ENCODE measurements at regions not wholly inside any gene's neighbourhood (a gene's known extent, or its start where the extent isn't known, plus 50 kb on each side); places are given as distances from the start of the nearest gene placed in this dataset.
"Not testable (repeated sequence)": the region's sequence is repeated elsewhere in the genome, so short reads cannot be mapped to it uniquely, and the experiment has no call there.

GRCh38 chr2:35545301-35545700 lies 810.3 kb upstream of the CRIM1 start:
- no peak for DNase-seq (ENCODE audit: low read depth)

GRCh38 chr2:35538796-35539195 lies 816.8 kb upstream of the CRIM1 start:
- no peak for DNase-seq (ENCODE audit: low read depth)

DNA sequence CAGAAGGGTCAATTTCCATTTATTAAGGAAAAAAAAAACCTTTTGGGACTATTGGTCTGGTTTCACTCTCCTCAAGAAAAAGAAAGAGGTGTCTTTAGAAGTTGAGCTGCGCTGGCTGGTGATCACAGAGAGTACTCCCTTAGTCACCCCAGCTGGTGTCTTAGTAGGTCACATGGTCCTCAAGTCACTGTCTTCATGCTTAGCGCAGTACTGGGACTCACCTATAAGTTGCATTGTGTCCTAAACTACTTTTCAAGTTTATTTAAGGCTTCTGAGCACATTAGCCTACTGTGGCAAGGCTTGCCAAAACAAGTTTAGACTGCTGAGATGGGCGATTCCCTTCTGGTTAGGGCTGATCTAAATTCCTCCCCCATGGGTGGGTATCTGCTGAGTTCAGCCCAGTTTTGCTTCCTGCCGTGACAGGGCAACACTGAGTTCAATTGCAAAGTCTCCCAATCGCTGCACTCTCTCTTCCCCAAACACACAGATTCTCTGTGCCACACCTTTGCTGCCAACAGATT lies 824.9 kb upstream of the CRIM1 start:
- DNase-seq (ENCODE audit: low read depth), result no peak

GRCh38 chr2:35526741-35527140 lies 828.8 kb upstream of the CRIM1 start:
- no peak for DNase-seq (ENCODE audit: low read depth)

DNA sequence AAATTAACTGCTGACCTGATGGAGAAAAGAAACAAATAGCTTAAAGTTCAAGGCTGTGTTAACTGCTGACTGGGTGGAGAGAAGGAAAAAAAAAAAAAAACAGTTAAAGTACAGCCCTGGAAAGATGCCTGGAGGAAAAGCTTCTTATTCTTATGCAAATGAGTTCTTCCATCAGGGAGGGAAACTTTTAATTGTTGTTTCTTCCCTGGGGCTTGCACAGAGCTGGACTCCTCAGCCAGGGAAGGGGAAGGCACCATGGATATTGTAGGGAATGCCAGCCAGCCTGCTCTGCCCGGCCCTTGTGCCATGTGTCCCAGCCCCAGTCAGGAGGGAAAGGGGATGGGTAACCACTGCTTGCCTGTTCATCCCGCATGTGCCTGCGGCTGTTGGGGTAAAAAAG lies 833.1 kb upstream of the CRIM1 start:
- no peak for DNase-seq (ENCODE audit: low read depth)

GRCh38 chr2:35510636-35511035 lies 844.9 kb upstream of the CRIM1 start:
- no peak for DNase-seq (ENCODE audit: low read depth)

- no peak for DNase-seq (ENCODE audit: low read depth)
These were observed 847.0 kb upstream of the CRIM1 start for GRCh38 chr2:35508601-35509000.

GRCh38 chr2:35504419-35504818 lies 851.2 kb upstream of the CRIM1 start:
- DNase-seq (ENCODE audit: low read depth), result no peak

DNA sequence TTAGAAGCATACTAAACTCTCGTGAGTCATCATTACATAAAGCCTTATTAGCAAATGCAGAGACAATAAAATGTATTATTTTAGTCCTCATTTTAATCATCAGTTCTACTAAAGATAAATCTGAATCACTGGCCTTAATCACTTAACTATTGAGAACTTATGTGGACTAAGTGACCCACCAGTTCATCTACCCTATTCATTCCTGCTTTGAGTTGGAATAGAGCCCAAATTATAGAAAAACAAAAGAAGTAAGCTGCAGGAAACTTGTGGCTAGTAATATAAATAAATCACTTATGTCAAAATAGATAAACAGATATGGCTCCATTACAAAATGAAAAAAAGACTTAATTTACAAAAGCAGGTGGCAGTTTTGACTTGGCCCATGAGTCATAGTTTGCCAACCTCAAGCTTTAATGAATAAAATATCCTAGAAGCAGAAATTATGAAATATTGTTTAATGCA lies 851.8 kb upstream of the CRIM1 start:
- DNase-seq (ENCODE audit: low read depth), result no peak

- DNase-seq (ENCODE audit: low read depth), result no peak
These were observed 852.3 kb upstream of the CRIM1 start for GRCh38 chr2:35503311-35503710.

- no peak for DNase-seq (ENCODE audit: low read depth)
These were observed 854.5 kb upstream of the CRIM1 start for GRCh38 chr2:35501076-35501475.

DNA sequence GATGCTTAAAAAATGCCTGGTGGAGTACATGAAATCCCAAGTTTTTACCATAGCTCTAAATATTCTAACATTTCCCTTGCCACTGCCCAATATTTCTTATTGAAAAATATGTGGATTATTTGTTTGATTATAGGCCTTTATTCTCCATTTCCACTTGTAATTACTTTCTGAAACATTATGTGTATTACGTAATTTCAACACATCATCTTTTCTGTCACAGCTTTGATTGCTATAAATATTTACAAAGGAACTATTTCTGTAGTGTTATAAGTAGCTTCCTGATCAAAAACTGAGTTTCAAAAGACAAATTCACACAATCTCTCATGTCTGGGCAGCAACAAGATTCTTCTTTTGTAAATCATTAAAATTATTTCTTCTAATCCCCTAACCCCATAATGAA lies 859.6 kb upstream of the CRIM1 start:
- DNase-seq (ENCODE audit: low read depth), result no peak

DNA sequence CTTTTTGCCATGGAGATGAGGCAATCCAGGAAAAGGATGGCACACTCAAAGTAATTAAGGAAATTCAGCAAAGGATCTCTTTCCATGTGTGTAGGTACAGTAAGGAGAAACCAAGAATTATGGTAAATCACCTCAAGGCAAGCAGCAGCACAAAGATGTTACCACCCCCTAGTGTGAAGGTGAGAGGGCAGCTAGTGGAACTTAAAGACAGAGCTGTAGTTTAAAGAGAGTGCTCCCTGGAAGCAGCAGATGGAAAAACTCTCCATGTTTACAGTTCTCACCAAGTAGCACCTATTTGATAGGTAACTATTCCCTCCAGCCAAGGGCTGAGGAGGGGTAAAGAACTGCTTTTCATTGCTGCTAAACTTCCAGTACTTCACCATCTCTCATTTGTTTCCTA lies 860.4 kb upstream of the CRIM1 start:
- DNase-seq (ENCODE audit: low read depth), result no peak

GRCh38 chr2:35478121-35478520 lies 877.5 kb upstream of the CRIM1 start:
- DNase-seq (ENCODE audit: low read depth), result not testable (repeated sequence)

- no peak for DNase-seq (ENCODE audit: low read depth)
These were observed 887.3 kb upstream of the CRIM1 start for GRCh38 chr2:35468245-35468644.

- no peak for DNase-seq (ENCODE audit: low read depth)
These were observed 891.6 kb upstream of the CRIM1 start for GRCh38 chr2:35463805-35464596.

GRCh38 chr2:35462226-35462998 lies 893.2 kb upstream of the CRIM1 start:
- DNase-seq (ENCODE audit: low read depth), result no peak

DNA sequence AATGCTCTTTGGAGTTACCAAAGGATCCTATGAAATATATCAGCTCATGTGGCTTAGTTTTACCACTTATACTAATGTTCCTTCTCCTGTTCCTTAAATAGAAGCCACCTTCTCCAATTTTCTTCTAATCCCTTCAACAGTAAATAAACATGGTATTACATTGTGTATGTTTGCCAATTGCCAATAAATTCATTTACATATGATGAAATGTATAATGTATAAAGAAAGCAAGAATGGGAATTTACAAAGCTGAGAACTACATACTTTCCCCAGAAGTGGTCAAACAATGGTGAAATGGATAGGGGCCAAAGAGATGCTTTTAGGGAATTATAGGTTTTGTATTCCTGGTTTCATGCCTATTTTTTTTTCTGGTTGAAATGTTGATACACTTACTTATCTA lies 894.2 kb upstream of the CRIM1 start:
- DNase-seq (ENCODE audit: low read depth), result no peak

- DNase-seq (ENCODE audit: low read depth), result no peak
These were observed 900.5 kb upstream of the CRIM1 start for GRCh38 chr2:35454966-35455638.

GRCh38 chr2:35447821-35448220 lies 907.8 kb upstream of the CRIM1 start:
- no peak for DNase-seq (ENCODE audit: low read depth)

DNA sequence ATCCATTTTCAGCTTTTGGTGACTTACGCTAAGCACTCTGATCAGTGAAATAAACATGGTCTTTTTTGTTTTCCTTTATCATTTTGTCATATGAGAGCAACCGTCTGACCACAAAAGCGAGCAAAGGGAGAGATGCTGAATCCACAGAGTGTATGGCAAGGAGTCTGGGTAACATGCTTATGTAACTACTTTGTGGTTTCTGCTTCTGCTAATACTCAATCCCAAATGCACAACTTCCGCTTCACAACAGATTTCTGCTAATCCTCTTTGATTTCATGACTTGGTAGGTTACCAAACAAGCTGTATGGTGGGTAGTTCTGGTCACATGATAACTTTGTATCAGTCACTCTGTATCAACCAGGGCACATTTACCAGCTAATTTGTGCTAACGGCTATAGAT lies 908.4 kb upstream of the CRIM1 start:
- DNase-seq (ENCODE audit: low read depth), result no peak

DNA sequence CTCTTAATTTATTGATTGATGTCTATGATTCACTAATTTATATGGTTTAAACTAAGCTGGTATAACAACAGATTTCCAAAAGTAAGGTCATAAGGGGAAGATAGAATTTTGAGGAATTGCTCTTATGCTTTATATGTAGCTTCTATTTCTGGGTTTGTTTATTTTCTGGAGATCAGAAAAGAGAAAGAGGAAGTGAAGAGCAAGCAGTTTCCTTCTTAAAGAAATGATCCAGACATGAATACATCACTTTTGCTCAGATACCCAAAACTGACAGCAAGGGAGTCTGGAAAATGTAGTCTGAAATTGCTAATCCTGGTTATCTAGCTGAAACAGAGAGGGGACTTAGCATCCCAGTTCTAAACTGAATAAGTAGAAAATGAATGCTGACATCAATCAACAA lies 912.5 kb upstream of the CRIM1 start:
- DNase-seq (ENCODE audit: low read depth), result no peak

GRCh38 chr2:35441575-35441974 lies 914.0 kb upstream of the CRIM1 start:
- not testable (repeated sequence) for DNase-seq (ENCODE audit: low read depth)

Data from stimulated activated CD8-positive, alpha-beta memory T cell treated with anti-CD3 and anti-CD28 coated beads, Interleukin-4, amount 100 ng/mL, for 24 hours (primary cell).